Sigmoid colon (tissue), 3 donors: ENCODE measurements at regions not wholly inside any gene's neighbourhood (a gene's known extent, or its start where the extent isn't known, plus 50 kb on each side); places are given as distances from the start of the nearest gene placed in this dataset.

ENCODE experiments used
- POLR2A ChIP-seq, 2 donors: fragments of 450-650 bp; IDR thresholded peaks; one replicate each; pipeline ENCODE4 v1.6.1; 2016; ENCODE audit warnings: antibody characterized with exemption in 2 of 2, mild to moderate bottlenecking in 2 of 2, moderate library complexity in 2 of 2
- TF ChIP-seq, protein P1 (sequence below), 4 experiments: fragments of 450-650 bp in 3 of 4; fragments of 200-600 bp in 1 of 4; IDR thresholded peaks; one replicate each; pipeline ENCODE4 v1.5.1; 2016 to 2019; ENCODE audit warnings: antibody characterized with exemption in 4 of 4, mild to moderate bottlenecking in 3 of 4, moderate library complexity in 2 of 4

DNA sequence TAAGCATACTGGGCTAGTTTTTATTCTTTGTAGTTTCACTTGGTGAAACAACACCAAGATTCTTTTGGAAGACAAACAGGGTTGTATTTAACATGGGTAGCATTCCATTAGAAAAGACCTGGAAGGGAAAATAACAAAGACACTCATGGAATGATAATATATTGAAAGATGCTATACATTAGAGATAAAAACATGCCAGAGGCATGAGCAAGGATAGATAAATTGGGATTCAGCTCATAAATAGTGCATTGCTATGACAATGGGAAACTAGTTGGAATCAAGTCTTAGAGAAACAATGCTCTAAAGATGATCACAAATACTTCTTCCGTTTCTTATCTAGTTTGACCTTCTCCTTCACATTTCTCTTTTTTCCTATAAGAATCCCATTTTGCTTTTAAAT lies 677.4 kb downstream of the ZNF385D start:
- no peak for TF ChIP-seq POLR2A (IDR thresholded peaks at IDR 0.05)
- TF ChIP-seq, protein P1, sequence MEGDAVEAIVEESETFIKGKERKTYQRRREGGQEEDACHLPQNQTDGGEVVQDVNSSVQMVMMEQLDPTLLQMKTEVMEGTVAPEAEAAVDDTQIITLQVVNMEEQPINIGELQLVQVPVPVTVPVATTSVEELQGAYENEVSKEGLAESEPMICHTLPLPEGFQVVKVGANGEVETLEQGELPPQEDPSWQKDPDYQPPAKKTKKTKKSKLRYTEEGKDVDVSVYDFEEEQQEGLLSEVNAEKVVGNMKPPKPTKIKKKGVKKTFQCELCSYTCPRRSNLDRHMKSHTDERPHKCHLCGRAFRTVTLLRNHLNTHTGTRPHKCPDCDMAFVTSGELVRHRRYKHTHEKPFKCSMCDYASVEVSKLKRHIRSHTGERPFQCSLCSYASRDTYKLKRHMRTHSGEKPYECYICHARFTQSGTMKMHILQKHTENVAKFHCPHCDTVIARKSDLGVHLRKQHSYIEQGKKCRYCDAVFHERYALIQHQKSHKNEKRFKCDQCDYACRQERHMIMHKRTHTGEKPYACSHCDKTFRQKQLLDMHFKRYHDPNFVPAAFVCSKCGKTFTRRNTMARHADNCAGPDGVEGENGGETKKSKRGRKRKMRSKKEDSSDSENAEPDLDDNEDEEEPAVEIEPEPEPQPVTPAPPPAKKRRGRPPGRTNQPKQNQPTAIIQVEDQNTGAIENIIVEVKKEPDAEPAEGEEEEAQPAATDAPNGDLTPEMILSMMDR (IDR thresholded peaks at IDR 0.05): no peak
